HCT116 (cell line): ENCODE measurements at regions not wholly inside any gene's neighbourhood (a gene's known extent, or its start where the extent isn't known, plus 50 kb on each side); places are given as distances from the start of the nearest gene placed in this dataset.
A peak's percentile ranks its signal among the peaks of the same experiment; 100 is the strongest.

Experiments
- ATAC-seq: fragments of 200-7000 bp; cut with Tn5 transposase; 2 replicates; pipeline ENCODE4 v1.9.1; 2020; ENCODE audit warnings: mild to moderate bottlenecking, moderate library complexity
- BruUV-seq: library from RNA; stranded (reverse); fragments of 400-500 nt; replicated peaks from 2 replicates; lab custom pipeline; 2021; lab: Mats Ljungman, UMichigan
- CTCF ChIA-PET: fragments of 300-600 bp; sonication (Branson Sonifier 250); formaldehyde crosslinking; loops from one replicate; lab custom pipeline; 2021; ENCODE audit warnings: antibody characterized with exemption; lab: Charles Lee
- POLR2A ChIA-PET: fragments of 300-600, 350-600 bp; sonication (Branson Sonifier 250); formaldehyde crosslinking; loops from one replicate; lab custom pipeline; 2021; ENCODE audit warnings: antibody characterized with exemption; lab: Charles Lee
- RAD21 ChIA-PET, 2 experiments: fragments of 300-600 bp; sonication (Branson Sonifier 250); formaldehyde crosslinking; loops; one replicate each; lab custom pipeline; 2023; ENCODE audit warnings: low total read pairs in 2 of 2; ENCODE audit not compliant: uncharacterized antibody in 2 of 2, unreplicated experiment in 2 of 2, low non-redundant PET in 1 of 2; lab: Charles Lee
- DNase-seq: peaks from one replicate; pipeline ENCODE4 v3.0.0-alpha.2; 2010; ENCODE audit warnings: low read depth, low spot score
- H2AFZ ChIP-seq: fragments of 200-600 bp; shearing (Covaris generic), sonication (generic); 2 replicates; pipeline ENCODE4 v1.6.1; 2017; ENCODE audit warnings: low read depth, mixed run types, mixed read lengths, antibody characterized with exemption, low read length; ENCODE audit not compliant: poor library complexity, severe bottlenecking
- H3K27ac ChIP-seq: 2 replicates; pipeline ENCODE4 v1.5.1; 2012; ENCODE audit warnings: low read depth, low read length
- H3K27me3 ChIP-seq: fragments of 200-600 bp; sonication (generic); 2 replicates; pipeline ENCODE4 v1.6.1; 2016; ENCODE audit warnings: mixed run types, low read length, mixed read lengths; ENCODE audit not compliant: insufficient read depth
- H3K36me3 ChIP-seq, 2 experiments: fragments of 200-500 bp in 1 of 2; fragments of 200-600 bp in 1 of 2; sonication (Bioruptor generic) in 1 of 2; sonication (generic) in 1 of 2; 2 replicates each; pipeline versions ENCODE4 v1.5.1 to v1.6.1; 2014 to 2016; ENCODE audit warnings: low read length in 2 of 2, inconsistent platforms in 1 of 2, mixed read lengths in 1 of 2, mixed run types in 1 of 2; ENCODE audit not compliant: insufficient read depth in 2 of 2, control insufficient read depth in 1 of 2
- H3K4me1 ChIP-seq, 2 experiments: fragments of 200-600 bp in 1 of 2; sonication (generic) in 1 of 2; 2 replicates each; pipeline versions ENCODE4 v1.5.1 to v1.6.1; 2012 to 2017; ENCODE audit warnings: low read length in 2 of 2, inconsistent platforms in 1 of 2, mild to moderate bottlenecking in 1 of 2, mixed read lengths in 1 of 2, mixed run types in 1 of 2, moderate library complexity in 1 of 2; ENCODE audit not compliant: insufficient read depth in 2 of 2, control insufficient read depth in 1 of 2
- H3K4me2 ChIP-seq: fragments of 200-600 bp; sonication (generic); 2 replicates; pipeline ENCODE4 v1.6.1; 2017; ENCODE audit warnings: mixed run types, low read length, mixed read lengths
- H3K4me3 ChIP-seq, 2 experiments: fragments of 200-600 bp in 1 of 2; sonication (generic) in 1 of 2; replicated peaks in 1 of 2; 2 replicates each; pipeline ENCODE4 v1.5.1; 2011 to 2016; ENCODE audit warnings: low read length in 2 of 2, control low read depth in 1 of 2, low read depth in 1 of 2, mild to moderate bottlenecking in 1 of 2, mixed read lengths in 1 of 2, mixed run types in 1 of 2
- H3K79me2 ChIP-seq: fragments of 200-600 bp; sonication (generic); 2 replicates; pipeline ENCODE4 v1.6.1; 2017; ENCODE audit warnings: mild to moderate bottlenecking, mixed run types, low read length, moderate library complexity, mixed read lengths; ENCODE audit not compliant: insufficient read depth
- H3K9ac ChIP-seq: fragments of 200-600 bp; sonication (generic); 2 replicates; pipeline ENCODE4 v1.6.1; 2016; ENCODE audit warnings: low read length, mixed read lengths
- H3K9me2 ChIP-seq: fragments of 200-600 bp; sonication (generic), shearing (Covaris generic); 2 replicates; pipeline ENCODE4 v1.6.1; 2017; ENCODE audit warnings: mixed run types, mild to moderate bottlenecking, moderate library complexity; ENCODE audit not compliant: insufficient read depth
- H3K9me3 ChIP-seq, 2 experiments: fragments of 200-500 bp in 1 of 2; fragments of 200-600 bp in 1 of 2; sonication (Bioruptor generic) in 1 of 2; sonication (generic) in 1 of 2; 2 replicates each; pipeline ENCODE4 v1.6.1; 2014 to 2017; ENCODE audit warnings: low read length in 2 of 2, mixed read lengths in 2 of 2, inconsistent platforms in 1 of 2, low read depth in 1 of 2, mild to moderate bottlenecking in 1 of 2, mixed run types in 1 of 2, moderate library complexity in 1 of 2; ENCODE audit not compliant: control insufficient read depth in 1 of 2, insufficient read depth in 1 of 2
- H4K20me1 ChIP-seq: fragments of 200-600 bp; sonication (generic), shearing (Covaris generic); 2 replicates; pipeline ENCODE4 v1.6.1; 2017; ENCODE audit warnings: mixed run types, mild to moderate bottlenecking, moderate library complexity; ENCODE audit not compliant: insufficient read depth
- CEBPB ChIP-seq: IDR thresholded peaks from 2 replicates; pipeline ENCODE4 v1.6.1; 2012; ENCODE audit warnings: low read depth
- EGR1 ChIP-seq: IDR thresholded peaks from 2 replicates; pipeline ENCODE4 v1.6.1; 2012; ENCODE audit warnings: low read depth
- ELF1 ChIP-seq: IDR thresholded peaks from 2 replicates; pipeline ENCODE4 v1.6.1; 2012; ENCODE audit warnings: low read depth, borderline replicate concordance
- EZH2 ChIP-seq: fragments of 200-600 bp; sonication (generic); IDR thresholded peaks from 2 replicates; pipeline ENCODE4 v1.6.1; 2017; ENCODE audit warnings: antibody characterized with exemption, mixed run types
- FOSL1 ChIP-seq: IDR thresholded peaks from 2 replicates; pipeline ENCODE4 v1.6.1; 2012; ENCODE audit warnings: low read depth
- JUND ChIP-seq: IDR thresholded peaks from 2 replicates; pipeline ENCODE4 v1.6.1; 2012
- POLR2A ChIP-seq: IDR thresholded peaks from 2 replicates; pipeline ENCODE4 v1.7.0; 2011; ENCODE audit warnings: borderline replicate concordance; ENCODE audit not compliant: insufficient read depth, insufficient read length; ENCODE audit errors: extremely low read depth
- SIN3A ChIP-seq: IDR thresholded peaks from 2 replicates; pipeline ENCODE4 v1.6.1; 2012; ENCODE audit warnings: low read depth
- SP1 ChIP-seq: IDR thresholded peaks from 2 replicates; pipeline ENCODE4 v1.6.1; 2012; ENCODE audit warnings: low read depth
- SRF ChIP-seq: IDR thresholded peaks from 2 replicates; pipeline ENCODE4 v1.6.1; 2012; ENCODE audit warnings: low read depth
- TCF7L2 ChIP-seq: IDR thresholded peaks from 2 replicates; pipeline ENCODE4 v1.7.0; 2011; ENCODE audit warnings: borderline replicate concordance, inconsistent platforms; ENCODE audit not compliant: insufficient read depth, insufficient read length; ENCODE audit errors: extremely low read depth
- YY1 ChIP-seq: IDR thresholded peaks from 2 replicates; pipeline ENCODE4 v1.6.1; 2011; ENCODE audit warnings: low read length, low read depth, moderate library complexity, mild to moderate bottlenecking; ENCODE audit not compliant: insufficient replicate concordance; ENCODE audit errors: extremely low read depth
- ZFX ChIP-seq: fragments of 450-650 bp; IDR thresholded peaks from 2 replicates; pipeline ENCODE4 v1.6.1; 2017
- ZNF274 ChIP-seq: fragments of 200-500 bp; sonication (Bioruptor generic); IDR thresholded peaks from 2 replicates; pipeline ENCODE4 v1.6.1; 2014; ENCODE audit warnings: mild to moderate bottlenecking, low read depth, low read length, inconsistent platforms
- intact Hi-C: fragments of 100-400 bp; cut with micrococcal nuclease; formaldehyde crosslinking; loops from 2 replicates; pipeline ENCODE4 v1.10.0; 2022
- TF ChIP-seq, protein P1 (sequence below): IDR thresholded peaks from 2 replicates; pipeline ENCODE4 v1.6.1; 2012
- TF ChIP-seq, protein P2 (sequence below), 3 experiments: fragments of 200-600 bp in 1 of 3; sonication (generic) in 1 of 3; IDR thresholded peaks in 2 of 3; conservative IDR thresholded peaks in 1 of 3; 2 replicates each; pipeline ENCODE4 v1.5.1; 2012 to 2017; ENCODE audit warnings: low read depth in 2 of 3, low read length in 2 of 3, antibody characterized with exemption in 1 of 3, borderline replicate concordance in 1 of 3, control low read depth in 1 of 3, mild to moderate bottlenecking in 1 of 3, mixed read lengths in 1 of 3, mixed run types in 1 of 3, moderate library complexity in 1 of 3; ENCODE audit not compliant: insufficient read depth in 1 of 3
- TF ChIP-seq, protein P3 (sequence below): IDR thresholded peaks from 2 replicates; pipeline ENCODE4 v1.6.1; 2012

DNA sequence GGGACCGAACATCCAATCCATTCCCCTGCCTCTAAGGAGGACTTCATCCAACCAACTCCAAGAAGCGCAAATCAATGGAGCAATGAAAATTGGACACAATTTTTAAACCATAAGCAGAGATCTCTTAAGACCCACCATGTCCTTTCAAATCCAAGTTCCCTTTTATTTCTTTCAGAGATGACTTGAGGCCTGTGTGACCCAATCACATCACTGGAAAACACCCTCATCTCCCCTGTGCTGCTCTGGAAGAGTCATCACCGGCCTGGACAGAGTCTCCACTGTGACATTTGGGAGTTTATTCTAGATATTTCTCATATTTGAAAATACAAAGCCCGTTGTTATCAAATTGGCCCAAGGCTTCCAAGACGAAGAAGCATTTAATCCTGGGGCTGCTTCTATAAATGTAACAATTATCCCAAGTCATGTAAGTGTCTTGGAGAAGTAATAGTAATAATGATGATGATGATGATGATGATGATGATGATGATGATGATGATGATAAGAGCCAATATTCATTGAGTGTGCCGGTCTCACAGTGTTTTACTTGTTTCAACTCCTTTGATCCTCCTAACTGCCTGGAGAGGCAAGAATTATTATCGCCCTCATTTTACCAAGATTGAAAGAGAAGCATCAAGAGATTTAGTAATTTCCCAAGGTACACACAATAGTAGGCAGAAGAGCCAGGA lies 72.1 kb downstream of the COPRS start:
- no peak for ATAC-seq

DNA sequence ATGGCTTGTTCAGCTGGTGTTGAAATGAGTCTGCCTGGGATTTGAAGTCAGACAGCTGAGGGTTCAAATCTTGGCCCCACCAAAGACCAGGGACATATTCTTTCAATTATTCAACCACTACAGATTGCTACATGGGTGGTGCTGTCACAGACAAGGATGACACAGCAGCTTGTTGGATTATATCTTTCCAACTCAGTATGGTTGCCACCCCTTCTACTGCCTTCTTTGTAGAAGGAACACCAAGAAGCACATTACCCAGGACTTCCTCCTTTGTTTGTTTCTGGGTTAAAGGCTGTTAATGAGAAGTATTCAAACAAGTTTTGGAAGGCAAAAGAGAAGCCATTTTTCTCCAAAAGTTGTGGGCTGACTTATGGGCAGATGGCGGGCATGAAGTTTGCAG lies 78.6 kb downstream of the COPRS start:
- Histone ChIP-seq H3K4me1 (no peaks in the 10 kb centered on the region), H3K4me2 (no peak overlapping the region), H3K36me3 (no peaks in the 10 kb centered on the region), H2AFZ (no peak overlapping the region), H3K27me3 (no peaks in the 10 kb centered on the region), H3K9me3 (no peaks in the 10 kb centered on the region), H3K4me3 (no peak overlapping the region), H3K27ac (no peak overlapping the region), H3K79me2 (no peaks in the 10 kb centered on the region), H3K9me2 (no peaks in the 10 kb centered on the region), H3K9ac (no peak overlapping the region), H4K20me1 (no peaks in the 10 kb centered on the region)
- intact Hi-C loops = no loop called here
- ATAC-seq (no peak), DNase-seq (no peak)
- CTCF ChIA-PET = no interaction called here
- RAD21 ChIA-PET = no interaction called here
- no TSS peak for BruUV-seq
- POLR2A ChIA-PET = no interaction called here
- TF ChIP-seq EGR1 = no peak
- no peak for TF ChIP-seq SRF
- no peak for TF ChIP-seq ZNF274
- no peak for TF ChIP-seq TCF7L2
- no peak for TF ChIP-seq FOSL1
- no peak for TF ChIP-seq POLR2A
- TF ChIP-seq, protein P1, sequence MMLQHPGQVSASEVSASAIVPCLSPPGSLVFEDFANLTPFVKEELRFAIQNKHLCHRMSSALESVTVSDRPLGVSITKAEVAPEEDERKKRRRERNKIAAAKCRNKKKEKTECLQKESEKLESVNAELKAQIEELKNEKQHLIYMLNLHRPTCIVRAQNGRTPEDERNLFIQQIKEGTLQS = no peak
- no peak for TF ChIP-seq ZFX
- no peak for TF ChIP-seq YY1
- TF ChIP-seq CEBPB = no peak
- TF ChIP-seq JUND = no peak
- TF ChIP-seq, protein P2, sequence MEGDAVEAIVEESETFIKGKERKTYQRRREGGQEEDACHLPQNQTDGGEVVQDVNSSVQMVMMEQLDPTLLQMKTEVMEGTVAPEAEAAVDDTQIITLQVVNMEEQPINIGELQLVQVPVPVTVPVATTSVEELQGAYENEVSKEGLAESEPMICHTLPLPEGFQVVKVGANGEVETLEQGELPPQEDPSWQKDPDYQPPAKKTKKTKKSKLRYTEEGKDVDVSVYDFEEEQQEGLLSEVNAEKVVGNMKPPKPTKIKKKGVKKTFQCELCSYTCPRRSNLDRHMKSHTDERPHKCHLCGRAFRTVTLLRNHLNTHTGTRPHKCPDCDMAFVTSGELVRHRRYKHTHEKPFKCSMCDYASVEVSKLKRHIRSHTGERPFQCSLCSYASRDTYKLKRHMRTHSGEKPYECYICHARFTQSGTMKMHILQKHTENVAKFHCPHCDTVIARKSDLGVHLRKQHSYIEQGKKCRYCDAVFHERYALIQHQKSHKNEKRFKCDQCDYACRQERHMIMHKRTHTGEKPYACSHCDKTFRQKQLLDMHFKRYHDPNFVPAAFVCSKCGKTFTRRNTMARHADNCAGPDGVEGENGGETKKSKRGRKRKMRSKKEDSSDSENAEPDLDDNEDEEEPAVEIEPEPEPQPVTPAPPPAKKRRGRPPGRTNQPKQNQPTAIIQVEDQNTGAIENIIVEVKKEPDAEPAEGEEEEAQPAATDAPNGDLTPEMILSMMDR (IDR thresholded peaks at IDR 0.05 in 2 of 3, conservative IDR thresholded peaks at IDR 0.05 in 1 of 3; ENCODE audit: borderline replicate concordance in 1 of 3, insufficient read depth in 1 of 3, low read depth in 2 of 3, low read length in 2 of 3) = no peak
- TF ChIP-seq EZH2 = no peak
- TF ChIP-seq, protein P3, sequence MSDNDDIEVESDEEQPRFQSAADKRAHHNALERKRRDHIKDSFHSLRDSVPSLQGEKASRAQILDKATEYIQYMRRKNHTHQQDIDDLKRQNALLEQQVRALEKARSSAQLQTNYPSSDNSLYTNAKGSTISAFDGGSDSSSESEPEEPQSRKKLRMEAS = no peak
- TF ChIP-seq SIN3A = no peak
- no peak for TF ChIP-seq ELF1
- no peak for TF ChIP-seq SP1

More for the DNA sequence above, 72.1 kb downstream of the COPRS start:
- Histone ChIP-seq H3K9ac (no peak overlapping the region), H3K9me3 (no peaks in the 10 kb centered on the region), H2AFZ (peak overlapping the region; percentile 77), H3K36me3 (no peaks in the 10 kb centered on the region), H3K79me2 (no peaks in the 10 kb centered on the region), H4K20me1 (no peaks in the 10 kb centered on the region), H3K9me2 (no peaks in the 10 kb centered on the region), H3K4me1 (peaks cover 10 to 16% of the 10 kb centered on the region in 2 experiments), H3K4me2 (no peak overlapping the region)
- ChIA-PET RAD21 (no interaction called here), CTCF (no interaction called here)
- BruUV-seq = no TSS peak
- TF ChIP-seq ZNF274 (no peak), SIN3A (no peak)
- TF ChIP-seq, all 23 proteins: peak for 0
- no peak overlapping the region for H3K27ac ChIP-seq
- H3K4me3 ChIP-seq = no peak overlapping the region
- intact Hi-C loops = no loop called here
- POLR2A ChIA-PET = no interaction called here
- H3K27me3 ChIP-seq = no peaks in the 10 kb centered on the region
- DNase-seq = no peak
